Mesendoderm (in vitro differentiated cells): ENCODE measurements at regions not wholly inside any gene's neighbourhood (a gene's known extent, or its start where the extent isn't known, plus 50 kb on each side); places are given as distances from the start of the nearest gene placed in this dataset.

Experiments used
- DNase-seq: peaks from one replicate; pipeline ENCODE4 v3.0.0; 2013
- H2AK5ac ChIP-seq: 2 replicates; pipeline ENCODE4 v1.6.1; 2013; ENCODE audit warnings: low read length, inconsistent platforms
- H2BK120ac ChIP-seq: 2 replicates; pipeline ENCODE4 v1.6.1; 2013; ENCODE audit warnings: low read depth, mild to moderate bottlenecking, low read length, moderate library complexity, mixed read lengths
- H2BK15ac ChIP-seq: replicated peaks from 2 replicates; pipeline ENCODE4 v1.6.1; 2013; ENCODE audit warnings: low read depth, mild to moderate bottlenecking, moderate library complexity
- H2BK5ac ChIP-seq: 2 replicates; pipeline ENCODE4 v1.6.1; 2013; ENCODE audit warnings: low read length, inconsistent platforms
- H3K18ac ChIP-seq: 2 replicates; pipeline ENCODE4 v1.6.1; 2013; ENCODE audit warnings: mild to moderate bottlenecking, low read length, mixed read lengths
- H3K23ac ChIP-seq: one replicate; pipeline ENCODE4 v1.6.1; 2013; ENCODE audit warnings: low read length
- H3K27ac ChIP-seq: 2 replicates; pipeline ENCODE4 v1.5.1; 2013; ENCODE audit warnings: low read depth, mild to moderate bottlenecking, inconsistent platforms, low read length, moderate library complexity
- H3K27me3 ChIP-seq: 2 replicates; pipeline ENCODE4 v1.6.1; 2013; ENCODE audit warnings: low read length, control low read depth, mild to moderate bottlenecking, inconsistent platforms; ENCODE audit not compliant: insufficient read depth, poor library complexity
- H3K36me3 ChIP-seq: 2 replicates; pipeline ENCODE4 v1.6.1; 2013; ENCODE audit warnings: low read length, inconsistent platforms; ENCODE audit not compliant: control insufficient read depth, insufficient read depth
- H3K4ac ChIP-seq: one replicate; pipeline ENCODE4 v1.6.1; 2013; ENCODE audit warnings: low read depth, mild to moderate bottlenecking, low read length, moderate library complexity
- H3K4me1 ChIP-seq: 2 replicates; pipeline ENCODE4 v1.6.1; 2013; ENCODE audit warnings: low read depth, low read length, inconsistent platforms; ENCODE audit not compliant: control insufficient read depth
- H3K4me2 ChIP-seq: 2 replicates; pipeline ENCODE4 v1.6.1; 2013; ENCODE audit warnings: low read length
- H3K4me3 ChIP-seq: 2 replicates; pipeline ENCODE4 v1.5.1; 2013; ENCODE audit warnings: mild to moderate bottlenecking, low read length
- H3K56ac ChIP-seq: one replicate; pipeline ENCODE4 v1.6.1; 2013; ENCODE audit warnings: low read length
- H3K79me1 ChIP-seq: 2 replicates; pipeline ENCODE4 v1.6.1; 2013; ENCODE audit warnings: low read length, inconsistent platforms
- H3K79me2 ChIP-seq: 2 replicates; pipeline ENCODE4 v1.6.1; 2013; ENCODE audit warnings: mild to moderate bottlenecking, low read length; ENCODE audit not compliant: control insufficient read depth, insufficient read depth
- H3K9ac ChIP-seq: 2 replicates; pipeline ENCODE4 v1.6.1; 2013; ENCODE audit warnings: low read length, inconsistent platforms
- H4K5ac ChIP-seq: one replicate; pipeline ENCODE4 v1.6.1; 2013; ENCODE audit warnings: low read length
- H4K8ac ChIP-seq: one replicate; pipeline ENCODE4 v1.6.1; 2013; ENCODE audit warnings: low read depth, mild to moderate bottlenecking, control low read depth, low read length, moderate library complexity
- WGBS: extraction: QIAGEN DNeasy Blood & Tissue Kit; methylation state at CpG from one replicate; pipeline ENCODE4 v1.1.7; 2013; ENCODE audit warnings: low lambda C conversion rate, missing lambda C conversion rate; ENCODE audit not compliant: insufficient coverage; ENCODE audit errors: extremely low coverage; 5-methylcytosine and 5-hydroxymethylcytosine counted together

DNA sequence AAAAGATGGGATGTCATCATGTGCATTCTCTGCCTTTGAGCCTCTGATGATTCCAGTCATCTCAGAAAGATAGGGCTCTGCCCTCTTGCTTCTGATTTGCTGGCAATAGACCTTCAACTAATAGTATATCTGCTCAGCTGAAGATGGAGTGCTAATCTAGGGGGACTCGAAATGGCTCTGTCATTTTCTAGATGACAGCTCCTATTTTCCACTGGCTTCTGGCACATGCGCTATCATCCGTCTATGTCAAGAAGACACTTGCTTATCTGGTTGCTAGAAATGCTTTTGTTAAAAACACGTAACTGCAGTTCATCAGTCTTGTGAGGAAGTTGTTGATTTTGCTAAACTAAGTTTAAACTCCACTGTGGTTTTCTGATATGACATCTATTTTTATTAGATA, 265.5 kb upstream of the ZNF608 start:
- Histone ChIP-seq H3K36me3 (no peaks in the 10 kb centered on the region), H4K8ac (no peak overlapping the region), H3K4ac (no peak overlapping the region), H3K79me2 (no peaks in the 10 kb centered on the region), H4K5ac (no peak overlapping the region), H3K9ac (no peak overlapping the region), H3K18ac (no peak overlapping the region), H3K27me3 (no peaks in the 10 kb centered on the region), H3K79me1 (no peaks in the 10 kb centered on the region), H3K4me2 (no peak overlapping the region), H3K27ac (no peak overlapping the region), H2BK15ac (no peak overlapping the region), H2AK5ac (no peak overlapping the region), H3K56ac (no peak overlapping the region), H2BK120ac (no peak overlapping the region), H3K4me1 (no peaks in the 10 kb centered on the region), H3K23ac (no peak overlapping the region), H2BK5ac (no peak overlapping the region), H3K4me3 (no peak overlapping the region)
- no peak for DNase-seq
- no CpG with 5 or more reads among the region's 4 CpGs for WGBS

DNA sequence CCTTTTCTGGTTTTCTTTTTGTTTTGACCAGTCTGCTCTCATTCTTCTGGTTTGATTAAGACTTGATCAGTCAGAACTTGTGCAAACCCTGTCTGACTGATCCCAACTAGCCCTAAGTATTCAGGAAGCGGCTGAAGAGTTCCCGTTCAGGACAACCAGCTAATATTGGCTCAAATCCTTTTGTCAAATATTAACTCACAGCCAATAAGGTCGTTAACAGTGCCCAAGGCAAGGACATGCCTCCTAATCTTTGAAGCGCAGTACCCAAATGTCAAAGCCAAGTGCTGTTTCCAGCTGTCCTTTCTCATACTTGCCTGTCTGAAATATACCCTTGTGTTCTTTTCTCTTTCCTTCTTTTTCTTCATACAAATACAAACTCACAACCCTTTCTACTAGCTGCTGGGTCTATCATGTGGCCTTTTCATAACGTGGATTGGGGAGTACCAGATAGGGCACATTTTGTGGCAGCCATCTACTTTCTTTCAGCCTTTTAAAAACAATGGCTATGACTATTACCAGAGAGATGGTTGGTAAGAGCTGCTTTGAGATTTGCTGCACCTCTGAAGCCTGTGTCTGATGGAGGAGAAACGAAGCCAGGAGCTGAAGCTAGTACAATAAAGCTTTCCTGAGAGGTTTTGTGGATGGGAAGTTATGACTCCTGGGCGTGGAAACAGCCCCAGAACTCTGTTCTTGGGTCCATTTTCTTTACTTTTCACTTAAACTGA, 266.4 kb upstream of the ZNF608 start:
- H3K4me1 ChIP-seq, result no peaks in the 10 kb centered on the region
- no peak overlapping the region for H2BK5ac ChIP-seq
- H4K8ac ChIP-seq, result no peak overlapping the region

DNA sequence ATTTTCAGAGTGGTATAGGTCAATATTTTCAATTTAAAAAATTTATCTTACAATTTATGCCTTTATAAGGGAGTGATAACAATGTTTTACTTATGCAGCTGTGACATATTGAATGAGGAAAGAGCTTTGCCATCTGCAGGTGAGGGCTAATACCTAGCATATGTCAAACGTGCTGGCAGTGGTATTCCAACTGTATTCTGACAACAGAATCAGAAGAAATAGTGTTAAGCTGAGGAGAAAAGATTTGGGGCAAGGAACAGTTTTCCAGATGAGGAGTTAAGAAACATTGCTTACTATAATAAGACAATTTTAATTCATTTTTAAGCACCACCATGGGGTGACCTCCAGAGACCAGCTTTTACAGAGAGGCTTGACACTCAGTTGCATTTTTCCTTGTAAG, 267.8 kb upstream of the ZNF608 start:
- Histone ChIP-seq H4K8ac (no peak overlapping the region), H3K36me3 (no peaks in the 10 kb centered on the region), H3K18ac (no peak overlapping the region), H3K27ac (no peak overlapping the region), H3K23ac (no peak overlapping the region), H3K56ac (no peak overlapping the region), H2BK15ac (no peak overlapping the region), H3K4me1 (no peaks in the 10 kb centered on the region), H2BK120ac (no peak overlapping the region), H3K4me2 (no peak overlapping the region), H3K79me2 (no peaks in the 10 kb centered on the region), H2BK5ac (no peak overlapping the region), H3K27me3 (no peaks in the 10 kb centered on the region), H2AK5ac (no peak overlapping the region), H3K4ac (no peak overlapping the region), H4K5ac (no peak overlapping the region), H3K79me1 (no peaks in the 10 kb centered on the region), H3K4me3 (no peak overlapping the region), H3K9ac (no peak overlapping the region)
- no CpG with 5 or more reads among the region's 1 CpG for WGBS
- DNase-seq, result no peak

More for the DNA sequence above, 266.4 kb upstream of the ZNF608 start:
- Histone ChIP-seq H2BK120ac (no peak overlapping the region), H3K9ac (no peak overlapping the region), H3K79me1 (no peaks in the 10 kb centered on the region), H4K5ac (no peak overlapping the region), H3K4ac (no peak overlapping the region), H2AK5ac (no peak overlapping the region), H3K18ac (no peak overlapping the region), H3K56ac (no peak overlapping the region), H3K27ac (no peak overlapping the region), H3K36me3 (no peaks in the 10 kb centered on the region), H2BK15ac (no peak overlapping the region), H3K27me3 (no peaks in the 10 kb centered on the region), H3K23ac (no peak overlapping the region), H3K79me2 (no peaks in the 10 kb centered on the region), H3K4me2 (no peak overlapping the region), H3K4me3 (no peak overlapping the region)
- no CpG with 5 or more reads among the region's 7 CpGs for WGBS
- no peak for DNase-seq

DNA sequence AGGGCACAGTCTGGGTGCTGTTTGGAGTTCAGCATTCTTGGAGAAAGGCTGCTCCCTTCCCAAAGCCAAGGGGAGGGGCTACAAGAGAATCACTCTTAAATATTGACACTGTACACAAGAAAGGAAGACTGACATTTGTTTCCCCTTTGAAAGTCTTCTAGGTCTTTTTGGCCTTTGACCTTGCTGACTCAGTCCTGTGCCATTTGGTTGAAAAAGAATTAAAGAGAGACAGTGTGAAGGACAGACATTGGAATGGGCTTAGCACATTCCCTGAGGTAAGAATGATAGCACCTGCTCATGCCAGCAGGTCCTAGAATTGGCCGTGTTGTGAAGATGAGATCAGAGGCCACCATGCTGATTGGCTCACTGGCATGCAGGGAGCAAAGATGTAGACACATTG, 271.4 kb upstream of the ZNF608 start:
- Histone ChIP-seq H3K9ac (no peak overlapping the region), H3K27me3 (no peaks in the 10 kb centered on the region), H3K4me2 (no peak overlapping the region), H4K8ac (no peak overlapping the region), H3K23ac (no peak overlapping the region), H4K5ac (no peak overlapping the region), H3K56ac (no peak overlapping the region), H2BK5ac (no peak overlapping the region), H2BK120ac (no peak overlapping the region), H3K18ac (no peak overlapping the region), H3K27ac (no peak overlapping the region), H3K36me3 (no peaks in the 10 kb centered on the region), H3K4me1 (no peaks in the 10 kb centered on the region), H3K4me3 (no peak overlapping the region), H3K4ac (no peak overlapping the region), H3K79me2 (no peaks in the 10 kb centered on the region), H2BK15ac (no peak overlapping the region), H3K79me1 (no peaks in the 10 kb centered on the region), H2AK5ac (no peak overlapping the region)
- DNase-seq, result no peak
- no CpG with 5 or more reads among the region's 1 CpG for WGBS

DNA sequence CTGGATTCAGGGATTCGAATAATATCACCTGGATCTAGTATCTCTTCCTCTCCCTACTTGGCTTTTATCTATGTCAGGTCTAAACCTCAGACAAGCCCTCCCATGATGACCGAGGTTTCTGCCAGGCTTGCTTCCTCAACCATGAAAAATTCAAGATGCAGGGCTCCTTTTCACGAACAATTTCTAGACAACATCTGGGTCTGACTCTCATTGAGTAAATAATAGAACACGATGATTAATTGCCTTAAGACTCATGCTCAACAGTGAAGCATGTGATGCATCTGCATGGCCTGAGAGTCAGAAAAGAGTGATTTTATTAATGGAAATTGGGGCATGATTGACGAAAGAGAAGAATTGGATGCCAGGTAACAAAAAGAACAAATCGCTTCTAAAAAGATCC, 277.2 kb upstream of the ZNF608 start:
- H3K4me2 ChIP-seq, result no peak overlapping the region
- no peaks in the 10 kb centered on the region for H3K36me3 ChIP-seq
- H3K79me2 ChIP-seq, result no peaks in the 10 kb centered on the region
- no peak overlapping the region for H3K9ac ChIP-seq
- no peak overlapping the region for H2AK5ac ChIP-seq
- H4K5ac ChIP-seq, result no peak overlapping the region
- no peaks in the 10 kb centered on the region for H3K27me3 ChIP-seq
- H2BK120ac ChIP-seq, result no peak overlapping the region
- no peak overlapping the region for H3K23ac ChIP-seq
- DNase-seq, result no peak
- WGBS, result no CpG with 5 or more reads among the region's 6 CpGs
- H3K27ac ChIP-seq, result no peak overlapping the region
- no peak overlapping the region for H2BK5ac ChIP-seq
- no peak overlapping the region for H3K4ac ChIP-seq
- H3K79me1 ChIP-seq, result no peaks in the 10 kb centered on the region
- no peak overlapping the region for H3K4me3 ChIP-seq
- no peak overlapping the region for H4K8ac ChIP-seq
- no peak overlapping the region for H2BK15ac ChIP-seq
- H3K18ac ChIP-seq, result no peak overlapping the region
- no peak overlapping the region for H3K56ac ChIP-seq
- peaks cover 2% of the 10 kb centered on the region for H3K4me1 ChIP-seq
